Skeletal muscle tissue (tissue), 3 donors: ENCODE measurements at regions not wholly inside any gene's neighbourhood (a gene's known extent, or its start where the extent isn't known, plus 50 kb on each side); places are given as distances from the start of the nearest gene placed in this dataset.

Source experiments
- H3K27ac ChIP-seq: one replicate; pipeline ENCODE4 v1.7.0; 2013; ENCODE audit warnings: mild to moderate bottlenecking, low read depth, low read length, inconsistent platforms
- H3K27me3 ChIP-seq, 3 donors: one replicate each; pipeline ENCODE4 v1.7.0; 2013; ENCODE audit warnings: low read length in 3 of 3; ENCODE audit not compliant: control insufficient read depth in 3 of 3, insufficient read depth in 3 of 3
- H3K36me3 ChIP-seq, 3 donors: one replicate each; pipeline ENCODE4 v1.7.0; 2013; ENCODE audit warnings: low read length in 3 of 3; ENCODE audit not compliant: control insufficient read depth in 3 of 3, insufficient read depth in 3 of 3
- H3K4me1 ChIP-seq, 3 donors: one replicate each; pipeline ENCODE4 v1.7.0; 2013; ENCODE audit warnings: low read length in 3 of 3, mild to moderate bottlenecking in 3 of 3; ENCODE audit not compliant: control insufficient read depth in 3 of 3, insufficient read depth in 3 of 3
- H3K4me3 ChIP-seq, 3 donors: one replicate each; pipeline ENCODE4 v1.7.0; 2013; ENCODE audit warnings: low read length in 3 of 3
- H3K9ac ChIP-seq, 3 donors: one replicate each; pipeline ENCODE4 v1.7.0; 2013; ENCODE audit warnings: low read length in 3 of 3, mild to moderate bottlenecking in 3 of 3, moderate library complexity in 2 of 3, low read depth in 1 of 3
- H3K9me3 ChIP-seq, 3 donors: one replicate each; pipeline ENCODE4 v1.7.0; 2013; ENCODE audit warnings: low read length in 3 of 3; ENCODE audit not compliant: control insufficient read depth in 3 of 3
- donor health status: Osteomylitis.

DNA sequence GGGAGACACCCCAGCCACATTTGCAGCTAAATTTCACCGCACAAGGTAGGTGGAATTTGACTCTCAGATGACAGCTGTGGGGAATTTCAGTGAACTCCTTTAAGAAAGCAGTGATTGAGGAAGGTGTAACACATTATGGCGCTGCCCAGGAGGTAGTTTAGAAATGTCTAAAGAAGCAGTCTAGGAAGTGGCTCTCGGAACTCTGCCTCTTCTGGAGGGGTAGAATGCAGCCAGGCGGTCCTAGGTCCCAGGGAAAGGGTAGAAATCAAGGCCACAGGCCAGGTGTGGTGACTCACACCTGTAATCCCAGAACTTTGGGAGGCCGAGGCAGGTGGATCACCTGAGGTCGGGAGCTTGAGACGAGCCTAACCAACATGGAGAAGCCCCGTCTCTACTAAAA lies 179.0 kb upstream of the HAAO start:
- no peak overlapping the region for H3K9ac ChIP-seq
- H3K4me1 ChIP-seq = peaks cover 37 to 44% (median 42%) of the 10 kb centered on the region in 3 donors
- H3K4me3 ChIP-seq = no peak overlapping the region
- H3K27ac ChIP-seq = no peak overlapping the region
- no peaks in the 10 kb centered on the region for H3K36me3 ChIP-seq
- H3K27me3 ChIP-seq = no peaks in the 10 kb centered on the region
- no peaks in the 10 kb centered on the region for H3K9me3 ChIP-seq

DNA sequence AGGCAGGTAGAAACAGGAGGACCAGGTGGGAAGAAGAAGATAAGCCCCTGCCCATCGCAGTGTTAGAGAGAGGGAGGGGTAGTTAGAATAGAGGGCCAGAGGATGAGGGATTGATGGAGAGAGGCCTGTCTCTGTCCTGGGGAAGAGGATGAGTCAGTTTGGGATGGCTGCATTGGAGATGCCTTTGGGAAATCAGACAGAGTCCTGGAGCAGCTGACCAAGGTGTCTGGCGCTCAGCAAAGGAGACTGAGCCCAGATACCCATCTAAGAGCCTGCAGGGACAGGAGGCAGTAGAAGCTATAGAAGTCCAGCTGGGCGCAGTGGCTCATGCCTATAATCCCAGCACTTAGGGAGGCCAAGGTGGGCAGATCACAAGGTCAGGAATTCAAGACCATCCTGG lies 177.8 kb upstream of the HAAO start:
- no peak overlapping the region for H3K9ac ChIP-seq
- H3K4me1 ChIP-seq = peaks cover 40 to 50% (median 44%) of the 10 kb centered on the region in 3 donors
- H3K27me3 ChIP-seq = no peaks in the 10 kb centered on the region
- H3K4me3 ChIP-seq = no peak overlapping the region
- peak overlapping the region; percentile 47 for H3K27ac ChIP-seq
- H3K36me3 ChIP-seq = no peaks in the 10 kb centered on the region
- no peaks in the 10 kb centered on the region for H3K9me3 ChIP-seq

DNA sequence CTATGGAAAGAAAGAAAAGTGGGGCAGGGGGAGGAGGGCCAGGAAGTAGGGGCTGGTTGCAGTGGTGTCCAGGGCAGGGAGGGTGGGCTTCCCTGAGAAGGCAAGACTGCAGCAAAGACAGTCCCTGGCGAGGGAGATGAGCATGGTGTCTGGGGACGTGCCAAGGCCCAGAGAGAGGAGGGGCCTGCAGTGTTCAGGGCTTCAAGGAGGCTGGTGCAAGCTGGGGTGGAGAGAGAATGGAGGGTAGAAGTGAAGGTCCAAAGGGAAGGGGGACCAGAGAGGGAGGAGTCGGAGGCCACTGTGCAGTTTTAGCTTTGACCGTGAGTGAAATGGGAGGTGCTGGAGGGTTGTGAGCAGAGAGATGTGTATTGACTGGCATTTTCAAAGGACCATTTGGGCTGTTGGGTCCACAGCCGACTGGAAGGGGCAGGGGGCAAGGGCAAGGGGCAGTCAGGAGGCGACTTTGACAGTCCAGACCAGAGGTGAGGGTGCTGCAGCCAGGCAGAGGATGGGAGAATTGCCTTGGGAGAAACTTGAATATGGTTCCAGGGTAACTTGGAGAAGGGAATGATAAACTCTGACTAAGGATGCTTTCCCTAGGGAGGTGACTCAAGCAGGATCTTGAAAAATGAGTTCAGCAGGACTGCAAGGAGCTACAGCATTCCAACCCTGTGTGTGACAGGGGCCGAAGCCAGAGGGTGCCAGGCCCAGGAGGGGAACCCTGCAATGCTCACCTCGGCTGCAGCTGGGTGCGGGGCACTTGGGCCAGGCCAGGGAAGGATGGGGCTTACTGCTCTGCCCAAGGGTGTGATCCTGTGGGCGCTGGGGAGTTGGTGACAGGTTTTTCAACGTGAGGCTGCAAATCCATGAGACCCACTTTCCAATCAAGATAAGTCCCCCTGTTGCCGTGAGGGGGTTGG lies 177.1 kb upstream of the HAAO start:
- Histone ChIP-seq H3K27ac (peak overlapping the region; percentile 47), H3K4me1 (peaks cover 40 to 50% (median 45%) of the 10 kb centered on the region in 3 donors), H3K9ac (no peak overlapping the region), H3K4me3 (no peak overlapping the region), H3K9me3 (no peaks in the 10 kb centered on the region), H3K36me3 (no peaks in the 10 kb centered on the region), H3K27me3 (no peaks in the 10 kb centered on the region)

DNA sequence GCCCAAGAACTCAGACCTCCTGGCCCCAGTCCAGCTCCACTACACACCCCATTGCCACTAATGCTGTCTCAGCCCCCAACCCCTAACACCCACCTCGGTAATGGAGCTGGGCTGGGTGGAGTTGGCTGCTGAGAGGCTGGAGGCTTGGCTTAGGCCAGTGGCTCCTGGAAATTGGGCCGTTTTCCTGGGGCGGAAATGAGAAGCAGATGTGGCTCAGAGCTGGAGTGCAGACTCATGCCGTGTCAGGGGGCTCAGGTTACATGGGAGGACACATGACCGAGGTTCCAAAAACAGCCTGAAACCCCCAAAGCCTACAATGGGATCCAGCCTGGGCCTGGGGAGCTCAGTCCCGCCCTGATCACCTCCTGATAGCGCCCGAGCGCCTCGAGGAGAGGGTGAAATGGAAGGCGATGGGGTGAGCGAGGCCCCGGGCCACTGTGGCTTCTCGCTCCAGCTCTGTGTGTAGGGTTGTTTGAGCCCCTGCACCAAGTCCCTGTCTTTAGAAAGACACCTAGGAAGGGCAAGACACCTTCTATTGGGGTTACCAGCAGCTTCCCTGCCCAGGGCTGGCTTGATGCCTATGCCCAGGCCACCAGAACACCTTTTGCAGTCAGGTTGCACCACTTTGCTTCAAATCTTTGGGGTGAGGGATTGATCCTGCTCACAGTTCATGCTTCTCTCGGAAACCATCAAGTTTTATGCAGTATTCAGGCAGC lies 175.7 kb upstream of the HAAO start:
- H3K9me3 ChIP-seq = no peaks in the 10 kb centered on the region
- H3K27me3 ChIP-seq = no peaks in the 10 kb centered on the region
- H3K27ac ChIP-seq = peak overlapping the region; percentile 77
- H3K4me3 ChIP-seq = no peak overlapping the region
- no peaks in the 10 kb centered on the region for H3K36me3 ChIP-seq
- peaks cover 44 to 50% (median 47%) of the 10 kb centered on the region in 3 donors for H3K4me1 ChIP-seq
- peak overlapping the region in 1 of 3 donors; percentile 14 for H3K9ac ChIP-seq

DNA sequence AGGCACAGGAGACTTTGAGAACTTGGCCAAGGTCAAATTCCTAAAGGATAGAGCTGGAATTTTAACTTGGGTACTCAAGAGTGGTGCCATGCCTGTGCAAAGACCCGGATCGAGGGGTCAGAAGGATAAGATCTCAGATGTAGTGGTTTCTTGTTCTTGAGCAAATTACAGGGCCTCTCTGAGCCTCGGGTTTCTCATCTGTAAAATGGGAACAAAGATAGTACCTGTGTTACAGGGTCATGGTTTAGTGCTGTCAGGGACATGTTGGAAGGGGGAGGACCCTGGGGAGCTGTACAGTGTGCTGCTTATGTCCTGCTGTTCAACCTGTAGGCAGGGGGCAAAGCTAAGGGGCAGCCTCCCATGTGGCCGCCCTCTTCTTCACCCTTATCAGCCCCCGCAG lies 173.5 kb upstream of the HAAO start:
- no peaks in the 10 kb centered on the region for H3K36me3 ChIP-seq
- H3K27me3 ChIP-seq = no peaks in the 10 kb centered on the region
- H3K27ac ChIP-seq = no peak overlapping the region
- H3K9ac ChIP-seq = no peak overlapping the region
- peaks cover 65 to 68% (median 68%) of the 10 kb centered on the region in 3 donors for H3K4me1 ChIP-seq
- H3K9me3 ChIP-seq = no peaks in the 10 kb centered on the region
- no peak overlapping the region for H3K4me3 ChIP-seq

DNA sequence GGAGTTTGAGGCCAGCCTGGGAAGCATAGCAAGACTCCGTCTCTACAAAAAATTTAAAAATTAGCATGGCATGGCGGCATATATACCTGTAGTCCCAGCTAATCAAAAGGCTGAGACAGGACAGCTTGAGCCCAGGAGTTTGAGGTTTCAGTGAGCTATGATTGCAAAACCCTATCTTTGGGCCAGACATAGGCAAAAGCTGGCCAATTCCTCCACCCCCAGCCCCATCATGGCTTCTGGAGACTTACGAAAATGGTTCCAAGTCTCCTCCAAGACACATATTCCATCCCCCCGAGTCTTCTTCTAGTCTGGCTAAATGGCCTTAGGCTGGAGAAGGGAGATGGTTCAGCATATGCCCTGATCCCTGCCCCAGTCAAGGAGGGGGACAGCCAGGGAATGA lies 172.8 kb upstream of the HAAO start:
- H3K4me1 ChIP-seq = peaks cover 72 to 75% (median 75%) of the 10 kb centered on the region in 3 donors
- H3K27ac ChIP-seq = peak overlapping the region; percentile 71
- no peak overlapping the region for H3K4me3 ChIP-seq
- H3K9ac ChIP-seq = peak overlapping the region in 1 of 3 donors; percentile 33
- no peaks in the 10 kb centered on the region for H3K27me3 ChIP-seq
- no peaks in the 10 kb centered on the region for H3K9me3 ChIP-seq
- no peaks in the 10 kb centered on the region for H3K36me3 ChIP-seq

DNA sequence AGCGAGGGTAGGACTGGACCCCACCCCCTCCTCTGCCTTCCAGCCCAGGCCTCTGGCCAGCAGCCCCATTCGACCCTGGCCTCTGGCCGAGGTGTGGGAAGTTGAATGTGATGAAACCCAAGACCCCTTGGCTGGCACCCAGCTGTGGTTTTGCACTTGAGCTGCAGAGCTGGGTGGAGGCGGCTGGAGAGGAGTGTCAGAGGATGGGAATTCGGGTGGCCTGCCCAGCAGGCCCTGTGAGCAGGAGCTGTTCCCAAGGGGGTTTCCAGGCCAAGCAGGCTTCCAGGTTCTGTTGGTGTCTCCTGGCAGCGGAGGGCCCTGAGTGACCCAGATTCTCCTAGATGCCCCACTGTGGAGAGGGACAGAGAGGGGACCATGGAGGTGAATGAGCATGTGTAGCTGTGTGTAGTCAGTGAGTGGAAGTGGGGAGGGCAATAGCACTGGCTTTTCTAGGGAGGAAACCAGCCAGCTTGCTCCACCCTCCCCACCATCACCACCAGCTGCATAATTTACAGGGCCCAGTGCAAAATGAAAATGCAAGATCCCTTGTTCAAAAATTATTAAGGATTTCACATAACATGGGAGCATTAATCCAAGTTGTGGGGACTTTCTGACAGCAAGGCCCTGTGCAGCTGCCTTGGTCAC lies 172.2 kb upstream of the HAAO start:
- no peaks in the 10 kb centered on the region for H3K27me3 ChIP-seq
- H3K9me3 ChIP-seq = no peaks in the 10 kb centered on the region
- peak overlapping the region; percentile 71 for H3K27ac ChIP-seq
- H3K4me1 ChIP-seq = peaks cover 74% of the 10 kb centered on the region in 3 donors
- peak overlapping the region in 1 of 3 donors; percentile 29 for H3K4me3 ChIP-seq
- H3K36me3 ChIP-seq = no peaks in the 10 kb centered on the region
- H3K9ac ChIP-seq = peak overlapping the region in 1 of 3 donors; percentile 3

DNA sequence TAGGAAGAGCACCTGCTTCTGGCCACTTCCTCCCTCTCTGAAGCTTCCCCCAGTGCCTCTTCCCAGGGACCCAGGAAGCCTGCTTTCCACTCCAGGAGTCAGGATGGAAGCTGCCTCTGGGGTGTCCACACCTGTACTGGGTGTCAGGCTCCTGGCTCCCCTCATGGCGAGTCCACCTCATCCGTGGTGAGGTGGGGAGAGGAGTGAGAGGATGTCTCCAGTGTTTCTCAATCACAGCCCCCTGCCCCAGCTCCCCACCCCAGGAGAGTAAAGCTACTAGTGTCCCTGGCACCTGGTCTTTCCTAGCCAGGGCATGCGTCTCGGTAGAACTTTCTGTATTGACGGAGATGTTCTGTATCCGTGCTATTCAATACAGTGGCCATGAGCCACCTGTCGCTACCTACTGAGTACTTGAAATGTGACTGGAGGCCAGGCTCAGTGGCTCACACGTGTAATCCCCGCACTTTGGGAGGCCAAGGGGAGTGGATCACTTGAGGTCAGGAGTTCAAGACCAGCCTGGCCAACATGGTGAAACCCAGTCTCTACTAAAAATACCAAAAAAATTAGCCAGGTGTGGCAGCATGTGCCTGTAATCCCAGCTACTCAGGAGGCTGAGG lies 171.2 kb upstream of the HAAO start:
- H3K36me3 ChIP-seq = no peaks in the 10 kb centered on the region
- H3K27me3 ChIP-seq = no peaks in the 10 kb centered on the region
- peaks cover 72 to 74% (median 73%) of the 10 kb centered on the region in 3 donors for H3K4me1 ChIP-seq
- no peaks in the 10 kb centered on the region for H3K9me3 ChIP-seq
- H3K9ac ChIP-seq = no peak overlapping the region
- H3K27ac ChIP-seq = peak overlapping the region; percentile 91
- H3K4me3 ChIP-seq = no peak overlapping the region

DNA sequence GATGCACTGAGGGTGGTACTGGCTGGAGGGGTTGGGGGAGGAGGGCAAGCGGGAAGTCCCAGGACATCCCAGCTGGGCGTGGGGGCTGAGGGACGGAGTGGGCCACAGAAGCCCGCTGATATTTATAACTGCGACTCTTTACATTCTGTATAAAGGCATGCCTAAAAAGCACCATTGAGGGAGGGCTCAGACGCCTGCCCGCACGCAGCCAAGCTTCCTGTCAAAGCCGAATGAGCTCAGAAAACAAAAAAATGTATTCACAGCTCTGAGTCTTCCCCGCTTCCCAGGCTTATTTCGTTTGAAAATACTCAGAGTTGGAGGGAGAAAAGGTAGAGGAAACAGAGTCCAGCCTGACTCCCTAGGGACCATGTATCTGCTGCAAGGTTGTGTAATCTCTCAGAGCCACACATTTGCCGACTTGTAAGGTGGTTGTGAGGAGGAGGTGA lies 170.1 kb upstream of the HAAO start:
- H3K9me3 ChIP-seq = no peaks in the 10 kb centered on the region
- no peaks in the 10 kb centered on the region for H3K36me3 ChIP-seq
- peaks cover 69 to 71% (median 70%) of the 10 kb centered on the region in 3 donors for H3K4me1 ChIP-seq
- peak overlapping the region in 2 of 3 donors; percentile 1 to 45 for H3K9ac ChIP-seq
- H3K27ac ChIP-seq = peak overlapping the region; percentile 91
- no peaks in the 10 kb centered on the region for H3K27me3 ChIP-seq
- H3K4me3 ChIP-seq = no peak overlapping the region
